ENCODE measurements at regions not wholly inside any gene's neighbourhood (a gene's known extent, or its start where the extent isn't known, plus 50 kb on each side); places are given as distances from the start of the nearest gene placed in this dataset.
"Not testable (repeated sequence)": the region's sequence is repeated elsewhere in the genome, so short reads cannot be mapped to it uniquely, and the experiment has no call there.

DNA sequence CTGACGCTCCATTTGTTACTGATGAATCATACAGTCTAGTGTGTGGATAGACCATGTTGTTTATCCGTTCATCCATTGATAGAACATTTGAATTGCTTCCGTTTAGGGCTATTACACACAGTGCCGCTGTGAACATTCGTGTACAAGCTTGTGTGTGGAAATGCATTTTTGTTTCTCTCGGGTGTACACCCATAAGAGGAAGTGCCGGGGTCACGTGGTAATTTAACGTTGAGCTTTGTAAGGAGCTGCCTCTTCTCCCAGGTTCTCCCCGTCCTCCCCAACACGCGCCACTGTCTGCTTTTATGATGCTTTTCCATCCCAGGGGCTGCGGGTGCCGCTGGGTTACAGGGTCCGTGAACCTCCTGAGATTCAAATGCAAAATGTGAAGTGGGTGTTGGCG is 142.3 kb downstream of the IGLL1 start:
- DNase-seq (ENCODE audit: low spot score), result no peak

DNA sequence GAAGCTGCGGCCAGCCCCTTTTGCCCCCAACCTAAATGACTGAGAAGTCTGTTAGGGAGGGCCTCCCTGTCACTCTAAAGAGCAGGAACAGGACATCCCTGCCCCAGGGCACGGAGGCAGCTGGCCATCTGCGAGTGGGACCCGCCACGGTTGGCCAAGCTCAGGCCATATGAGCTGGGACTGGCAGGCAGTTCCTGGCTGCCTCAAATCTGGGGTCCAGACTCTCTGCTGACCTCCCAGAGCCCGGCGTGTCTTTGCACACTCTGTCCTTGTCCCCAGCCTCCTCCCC is 143.0 kb downstream of the IGLL1 start:
- DNase-seq (ENCODE audit: low spot score), result not testable (repeated sequence)

DNA sequence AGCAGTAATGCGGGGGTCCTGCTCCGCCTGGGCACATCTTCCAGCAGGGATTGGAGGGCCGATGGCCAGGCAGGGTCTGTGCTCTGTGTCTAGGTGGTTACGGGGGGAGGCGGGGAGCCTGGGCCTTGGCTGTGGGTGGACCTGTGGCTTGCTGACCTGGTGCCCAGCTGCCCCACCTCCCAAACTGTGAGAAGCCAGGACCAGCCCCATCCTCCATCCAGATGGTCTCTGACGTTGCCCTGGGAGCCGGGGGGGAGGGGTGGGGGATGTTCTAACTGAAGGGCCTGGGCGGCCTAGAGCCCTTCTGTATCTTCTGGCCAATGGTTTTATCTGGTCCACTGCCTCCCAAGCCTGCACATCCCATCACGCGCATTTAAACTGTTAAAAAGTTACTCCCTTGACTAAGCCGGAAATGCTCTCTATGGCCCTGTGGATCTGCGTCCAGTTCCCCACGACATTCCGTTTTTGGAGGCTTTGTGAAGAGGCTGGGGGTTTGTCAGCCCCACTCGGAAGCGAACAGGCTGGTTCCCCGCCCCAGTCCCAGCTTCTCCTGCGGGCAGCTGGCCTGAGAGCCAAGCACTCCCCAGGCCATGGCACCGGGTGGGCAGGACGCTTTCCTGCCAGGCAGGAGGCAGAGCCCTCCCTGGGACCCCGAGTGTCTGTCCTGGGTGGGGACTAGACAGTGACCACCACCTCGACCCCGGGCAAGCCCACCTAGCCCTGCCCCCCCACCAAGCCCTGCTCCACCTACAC is 143.6 kb downstream of the IGLL1 start:
- DNase-seq (ENCODE audit: low spot score), result not testable (repeated sequence)

DNA sequence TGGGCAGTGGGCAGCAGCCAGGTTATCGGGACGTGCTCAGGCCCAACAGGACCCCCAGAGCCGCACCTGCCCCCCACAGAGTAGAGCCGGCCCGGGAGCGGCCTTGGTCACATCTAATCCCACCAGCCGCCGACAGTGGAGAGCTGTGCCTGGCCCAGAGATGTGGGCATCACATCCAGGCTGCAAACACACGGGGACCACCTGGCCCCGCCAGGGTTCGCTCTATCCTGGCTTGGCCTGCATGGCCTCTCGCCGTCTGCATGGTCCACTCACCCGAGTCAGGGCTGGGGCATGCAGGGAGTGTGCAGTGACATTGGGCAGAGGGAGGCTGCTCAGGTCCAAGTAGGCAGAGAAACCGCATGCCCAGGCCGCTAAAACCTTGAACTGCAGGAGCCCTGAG is 144.9 kb downstream of the IGLL1 start:
- not testable (repeated sequence) for DNase-seq (ENCODE audit: low spot score)

DNA sequence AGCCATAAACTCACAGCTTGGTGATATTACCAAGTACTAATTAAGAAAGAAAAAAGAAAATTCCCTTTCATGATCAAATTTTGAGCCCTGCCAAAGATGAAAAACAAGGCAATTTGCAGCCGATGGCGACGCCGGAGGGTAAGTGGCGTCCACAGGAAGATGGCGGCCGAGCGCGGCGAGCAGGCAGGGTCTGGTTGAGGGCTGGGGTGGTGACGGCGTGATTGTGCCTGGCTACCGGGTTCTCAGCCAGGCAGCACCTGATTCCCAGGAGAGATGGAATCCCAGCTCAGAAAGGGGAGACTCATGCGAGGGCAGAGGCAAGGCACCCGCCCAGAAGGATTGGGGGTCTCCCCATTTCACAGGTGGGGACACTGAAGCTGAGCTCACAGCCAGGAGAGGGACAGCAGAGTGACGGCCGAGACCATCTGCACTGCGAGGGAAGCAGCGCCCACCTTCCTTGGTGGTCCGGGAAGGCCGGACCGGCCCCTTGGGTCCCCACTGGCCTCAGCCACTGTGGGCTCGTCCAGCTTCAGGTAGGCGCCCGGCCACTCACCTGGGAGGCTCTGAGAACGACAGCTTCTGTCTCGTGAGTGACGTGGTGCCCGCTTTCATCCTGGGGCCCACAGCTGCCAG is 145.8 kb downstream of the IGLL1 start:
- not testable (repeated sequence) for DNase-seq (ENCODE audit: low spot score)

DNA sequence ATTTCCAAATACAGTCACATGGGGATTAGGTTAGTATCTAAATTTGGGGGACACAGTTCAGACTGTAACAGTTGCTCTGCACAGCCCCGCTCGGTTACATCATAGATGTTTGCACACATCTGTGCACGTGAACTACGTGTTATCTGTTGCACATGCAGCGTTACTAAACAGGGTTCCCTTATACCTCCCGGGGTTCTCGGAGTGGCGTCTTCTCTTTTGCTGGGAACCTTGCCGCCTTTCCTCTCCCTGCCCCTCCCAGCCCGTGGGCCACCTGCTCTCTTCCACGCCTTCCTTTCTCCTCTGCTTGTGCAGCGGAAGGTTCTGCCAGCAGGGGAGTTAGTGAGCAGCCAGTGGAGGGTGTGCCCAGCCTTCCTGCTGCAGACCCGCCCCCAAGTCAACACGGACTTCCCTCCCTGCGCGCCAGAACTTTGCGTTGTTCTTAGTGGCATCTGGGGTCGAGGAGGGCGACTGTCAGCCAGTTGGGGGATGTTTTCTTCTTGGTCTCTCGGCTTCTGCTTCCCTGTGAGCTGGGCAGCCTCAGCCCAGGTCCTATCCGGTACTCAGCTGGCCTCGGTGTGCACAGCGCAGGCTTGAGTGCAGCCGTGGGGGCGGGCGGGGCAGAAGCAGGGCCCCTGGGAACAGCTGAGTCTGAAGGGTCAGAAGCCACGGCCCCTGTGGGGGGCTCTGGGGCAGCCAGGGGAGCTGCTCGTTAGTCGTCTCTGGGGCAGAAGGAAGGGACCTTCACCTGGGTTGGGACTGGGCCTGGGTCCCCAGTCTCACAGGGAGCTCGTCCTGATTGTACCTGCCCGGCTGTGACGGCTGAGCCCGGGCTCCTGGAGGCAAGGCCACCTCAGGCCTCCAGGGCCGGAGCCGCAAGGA is 146.7 kb downstream of the IGLL1 start:
- DNase-seq (ENCODE audit: low spot score), result peak; percentile 77

DNA sequence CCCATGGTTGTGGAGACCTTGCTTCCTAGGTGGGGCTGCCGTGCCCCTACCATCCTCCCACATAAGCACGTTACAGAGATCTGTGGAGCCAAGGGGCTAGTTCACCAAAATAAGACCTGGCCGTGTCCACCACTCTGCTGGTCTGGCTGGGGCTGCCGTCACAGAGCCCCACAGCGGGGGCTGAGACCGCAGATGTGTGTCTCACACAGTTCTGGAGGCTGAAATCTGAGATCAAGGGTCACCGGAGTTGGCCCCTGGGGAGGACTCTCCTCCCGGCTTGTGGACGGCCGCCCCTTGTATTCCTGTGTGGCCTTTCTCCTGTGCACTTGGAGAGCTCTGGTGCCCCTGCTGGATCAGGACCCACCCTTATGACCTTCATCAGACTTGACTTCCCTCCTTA is 147.4 kb downstream of the IGLL1 start:
- not testable (repeated sequence) for DNase-seq (ENCODE audit: low spot score)

DNA sequence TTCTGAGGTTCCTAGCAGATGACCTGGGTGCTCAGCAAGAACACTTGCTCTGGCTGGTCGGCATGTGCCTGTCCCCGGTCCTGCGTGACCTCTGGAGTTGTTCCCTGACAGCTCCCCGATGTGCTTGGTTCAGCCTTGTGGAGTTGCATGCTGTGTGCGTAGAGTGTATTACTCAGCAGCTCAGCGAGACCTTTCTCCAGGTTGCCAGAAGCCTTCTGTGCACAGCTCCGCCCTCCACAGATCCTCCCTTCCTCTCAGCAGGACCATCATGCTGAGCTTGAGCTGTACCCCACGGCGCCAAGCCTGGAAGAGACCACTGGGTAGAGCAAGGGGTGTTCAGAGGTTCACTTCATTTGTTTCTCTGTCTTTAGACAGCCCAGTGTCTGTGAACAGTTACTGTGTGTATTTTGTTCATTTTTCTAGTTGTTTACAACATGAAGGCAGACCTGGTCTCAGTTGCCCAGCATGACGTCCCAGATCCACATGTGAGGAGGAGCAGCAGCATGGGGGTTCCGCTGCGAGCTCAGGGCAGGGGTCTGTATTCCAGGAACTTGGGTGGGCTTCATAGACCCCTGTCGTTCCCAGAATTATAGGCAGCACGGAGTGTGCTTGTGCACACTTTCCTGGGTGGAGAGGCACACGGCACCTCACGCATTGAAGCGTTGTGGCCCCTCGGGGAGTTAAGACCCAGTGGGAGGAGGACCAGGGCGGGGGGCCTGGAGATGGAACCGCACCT is 148.6 kb downstream of the IGLL1 start:
- no peak for DNase-seq (ENCODE audit: low spot score)

DNA sequence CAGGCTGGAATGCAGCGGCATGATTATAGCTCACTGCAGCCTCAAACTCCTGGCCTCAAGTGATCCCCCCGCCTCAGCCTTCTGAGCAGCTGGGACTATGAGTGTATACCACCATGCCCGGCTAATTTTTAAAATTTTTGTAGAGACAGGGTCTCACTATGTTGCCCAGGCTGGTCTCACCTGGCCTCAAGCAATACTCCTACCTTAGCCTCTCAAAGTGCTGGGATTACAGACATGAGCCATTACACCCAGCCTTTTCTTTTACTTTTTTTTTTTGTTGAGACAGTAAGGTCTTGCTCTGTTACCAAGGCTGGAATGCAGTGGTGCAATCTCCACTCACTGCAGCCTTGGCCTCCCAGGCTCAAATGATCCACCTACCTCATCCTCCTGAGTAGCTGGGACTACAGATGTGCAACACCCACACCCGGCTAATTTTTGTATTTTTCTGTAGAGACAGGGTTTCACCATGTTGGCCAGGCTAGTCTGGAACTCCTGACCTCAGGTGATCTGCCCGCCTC is 155.5 kb downstream of the IGLL1 start:
- not testable (repeated sequence) for DNase-seq (ENCODE audit: low spot score)

DNA sequence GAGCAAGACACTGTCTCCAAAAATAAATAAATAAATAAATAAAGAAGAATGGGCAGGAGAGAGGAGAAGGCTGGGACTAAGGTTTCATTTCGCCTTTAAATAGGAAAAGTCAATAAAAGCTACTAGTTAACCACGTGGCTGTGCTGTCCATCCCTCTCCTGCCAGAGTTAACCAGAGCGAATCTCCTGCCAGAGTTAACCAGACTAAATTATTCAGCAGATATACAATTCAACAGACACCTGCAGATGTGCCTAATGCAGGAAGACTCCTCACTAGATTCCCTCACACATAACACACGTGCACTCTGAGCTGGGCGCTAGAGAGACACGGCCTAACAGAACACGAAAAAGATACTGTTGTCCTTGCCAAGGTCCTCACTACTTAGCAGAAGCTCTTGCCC is 156.1 kb downstream of the IGLL1 start:
- DNase-seq (ENCODE audit: low spot score), result no peak

DNA sequence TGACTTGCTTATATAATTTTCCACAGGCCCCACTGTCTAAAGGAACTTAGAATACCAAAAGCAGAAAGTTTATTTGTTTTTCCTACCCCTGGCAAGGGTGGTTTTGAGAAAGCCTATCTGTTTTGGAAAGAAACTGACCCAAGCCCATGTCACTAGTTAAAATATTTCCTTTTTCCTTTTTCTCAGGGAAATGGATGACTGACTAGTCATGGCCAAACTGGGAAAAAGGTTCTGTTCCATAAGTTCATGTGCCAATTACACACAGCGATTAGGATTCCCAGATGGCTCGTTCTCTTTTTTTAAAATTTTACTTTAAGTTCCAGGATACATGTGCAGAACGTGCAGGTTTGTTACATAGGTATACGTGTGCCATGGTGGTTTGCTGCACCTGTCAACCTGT is 157.8 kb downstream of the IGLL1 start:
- not testable (repeated sequence) for DNase-seq (ENCODE audit: low spot score)

DNA sequence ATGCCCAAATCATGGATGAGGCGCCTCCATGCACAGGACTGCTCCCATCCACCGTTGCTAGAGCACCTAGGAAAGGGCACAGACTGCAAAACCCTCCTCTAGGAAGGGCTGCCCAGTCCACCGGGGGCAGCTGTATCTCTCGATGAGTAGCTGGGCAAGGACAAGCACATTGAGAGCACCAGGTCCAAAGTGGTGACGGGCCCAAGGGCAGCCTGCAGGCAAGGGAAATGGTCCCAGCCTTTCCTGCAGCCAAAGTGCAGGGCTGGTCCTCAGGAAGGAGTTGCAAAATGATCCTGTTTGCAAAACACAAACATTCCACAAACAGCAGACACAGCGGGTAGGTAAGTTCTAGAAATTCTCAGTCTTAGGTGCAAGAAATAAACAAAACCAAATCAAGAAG is 158.8 kb downstream of the IGLL1 start:
- not testable (repeated sequence) for DNase-seq (ENCODE audit: low spot score)

DNA sequence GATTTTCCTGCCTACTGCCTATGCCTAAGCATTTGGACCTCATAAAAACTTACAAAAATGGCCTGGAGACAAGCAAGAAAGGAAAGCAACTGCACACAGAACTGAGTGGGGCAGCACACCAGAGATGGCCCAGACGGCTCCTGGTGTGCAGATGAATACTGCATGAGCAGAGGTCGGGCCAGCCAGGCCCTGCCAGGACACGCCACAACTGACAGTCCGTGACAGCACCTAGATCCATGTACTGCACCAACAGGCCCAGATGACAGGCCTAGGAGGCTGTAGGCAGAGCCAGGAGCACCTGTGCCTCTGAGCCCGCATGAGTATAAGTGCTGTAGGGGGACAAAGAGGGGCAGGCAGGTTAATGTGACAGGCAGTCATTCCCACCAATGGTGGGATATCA is 160.2 kb downstream of the IGLL1 start:
- no peak for DNase-seq (ENCODE audit: low spot score)

DNA sequence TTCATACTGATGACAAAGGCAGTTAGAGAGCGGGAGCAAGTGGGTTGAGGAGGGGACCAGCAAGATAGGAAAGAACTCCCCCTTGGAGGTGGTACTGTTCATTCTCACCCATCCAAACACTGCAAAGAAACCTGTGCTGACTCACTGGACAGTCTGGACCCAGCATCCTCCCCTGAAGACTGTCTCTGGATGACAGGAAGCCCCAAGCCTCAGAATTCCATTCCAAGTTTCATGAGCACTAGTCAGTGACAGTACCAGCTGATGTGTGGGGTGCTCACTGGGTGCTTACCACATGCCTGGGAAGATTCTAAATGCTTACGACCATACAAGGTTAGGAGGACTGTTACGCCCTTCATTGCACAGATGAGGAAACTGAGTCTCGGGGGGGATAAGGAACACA is 160.9 kb downstream of the IGLL1 start:
- no peak for DNase-seq (ENCODE audit: low spot score)

DNA sequence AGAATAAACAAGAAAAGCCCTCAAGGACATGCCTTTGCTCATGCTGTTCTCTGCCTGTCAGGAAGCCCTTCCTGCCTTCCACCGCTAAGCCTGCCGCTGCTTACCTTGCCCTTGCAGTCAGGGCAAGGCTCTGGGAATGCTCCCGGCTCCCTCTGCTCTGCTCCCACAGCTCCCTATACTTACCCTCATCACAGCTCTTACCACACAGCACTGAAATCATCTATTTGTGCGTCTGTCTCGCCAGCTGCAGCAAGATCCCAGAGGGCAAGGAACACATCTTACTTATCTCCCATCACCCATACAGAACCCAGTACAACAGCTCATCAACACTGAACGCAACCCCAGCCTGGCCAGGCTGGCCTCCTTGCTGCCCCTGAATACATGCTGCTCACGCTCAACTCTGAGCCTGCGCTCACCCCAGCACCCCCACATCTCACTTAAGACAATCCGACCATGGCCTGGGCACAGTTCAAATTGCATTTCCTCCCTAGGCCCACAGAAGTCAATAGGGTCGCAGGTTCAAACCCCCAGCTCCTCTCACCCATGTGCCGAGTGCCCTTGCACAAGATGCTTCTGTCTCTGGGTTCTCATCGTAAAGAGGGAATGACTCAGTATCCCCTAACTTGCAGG is 161.8 kb downstream of the IGLL1 start:
- no peak for DNase-seq (ENCODE audit: low spot score)

DNA sequence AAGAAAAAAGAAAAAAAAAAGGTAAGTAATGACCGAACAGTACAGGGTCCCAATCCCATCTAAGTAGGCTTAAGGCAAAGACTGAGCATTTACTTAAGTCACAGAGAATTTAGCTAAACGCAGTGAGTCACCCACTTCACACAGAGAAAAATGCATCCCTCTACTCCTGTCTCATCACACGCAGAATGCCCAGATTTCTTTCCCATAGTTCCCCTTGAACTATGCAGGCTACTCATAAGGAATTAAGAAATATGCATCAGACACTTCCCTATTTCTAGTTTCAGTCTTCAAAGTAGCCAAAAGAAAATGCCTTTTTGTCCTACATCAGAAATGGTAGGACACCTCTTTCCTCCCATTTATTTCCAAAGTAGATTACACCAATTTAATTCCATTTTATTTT is 162.8 kb downstream of the IGLL1 start:
- DNase-seq (ENCODE audit: low spot score), result not testable (repeated sequence)

DNA sequence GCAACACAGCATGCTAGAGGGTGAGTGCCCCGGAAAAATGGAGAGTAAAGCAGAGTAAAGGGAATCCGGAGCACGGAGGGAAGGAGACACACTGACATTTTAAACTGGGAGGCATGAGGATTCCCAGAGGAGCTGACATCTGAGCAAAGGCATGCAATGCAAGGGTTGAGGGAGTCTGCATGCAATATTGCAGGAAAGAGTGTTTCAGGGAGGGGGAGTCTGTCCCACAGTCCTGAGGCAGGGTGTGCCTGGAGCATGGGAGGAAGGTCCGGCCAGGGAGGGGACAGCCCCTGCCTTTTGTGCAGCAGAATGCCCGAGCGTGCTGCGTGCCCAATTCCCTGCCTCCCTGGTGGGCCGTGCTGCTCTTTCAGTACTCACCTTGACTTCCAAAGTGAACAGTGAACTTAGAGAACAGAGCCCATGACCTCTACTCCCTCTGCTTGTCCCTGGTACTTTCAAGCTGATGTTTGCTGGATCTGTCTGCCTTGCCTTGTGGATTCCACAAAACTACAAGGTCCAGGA is 163.9 kb downstream of the IGLL1 start:
- not testable (repeated sequence) for DNase-seq (ENCODE audit: low spot score)

DNA sequence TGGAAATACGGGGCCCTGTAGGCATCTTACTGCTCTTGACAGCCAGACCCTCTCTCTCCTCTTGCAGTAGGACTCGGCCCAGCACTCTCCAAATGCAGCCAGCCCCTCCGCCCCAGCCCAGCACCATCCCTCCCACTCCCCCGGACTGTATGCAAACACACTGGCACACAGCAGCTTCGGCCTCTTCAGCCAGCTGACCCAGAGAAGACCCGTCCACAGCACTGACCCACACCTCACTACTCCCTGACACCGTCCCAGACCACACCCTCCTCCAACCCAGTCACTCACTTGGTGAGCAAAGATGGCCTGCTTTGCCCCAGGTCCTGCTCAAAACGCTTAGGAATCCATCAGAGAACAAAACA is 164.6 kb downstream of the IGLL1 start:
- no peak for DNase-seq (ENCODE audit: low spot score)

DNA sequence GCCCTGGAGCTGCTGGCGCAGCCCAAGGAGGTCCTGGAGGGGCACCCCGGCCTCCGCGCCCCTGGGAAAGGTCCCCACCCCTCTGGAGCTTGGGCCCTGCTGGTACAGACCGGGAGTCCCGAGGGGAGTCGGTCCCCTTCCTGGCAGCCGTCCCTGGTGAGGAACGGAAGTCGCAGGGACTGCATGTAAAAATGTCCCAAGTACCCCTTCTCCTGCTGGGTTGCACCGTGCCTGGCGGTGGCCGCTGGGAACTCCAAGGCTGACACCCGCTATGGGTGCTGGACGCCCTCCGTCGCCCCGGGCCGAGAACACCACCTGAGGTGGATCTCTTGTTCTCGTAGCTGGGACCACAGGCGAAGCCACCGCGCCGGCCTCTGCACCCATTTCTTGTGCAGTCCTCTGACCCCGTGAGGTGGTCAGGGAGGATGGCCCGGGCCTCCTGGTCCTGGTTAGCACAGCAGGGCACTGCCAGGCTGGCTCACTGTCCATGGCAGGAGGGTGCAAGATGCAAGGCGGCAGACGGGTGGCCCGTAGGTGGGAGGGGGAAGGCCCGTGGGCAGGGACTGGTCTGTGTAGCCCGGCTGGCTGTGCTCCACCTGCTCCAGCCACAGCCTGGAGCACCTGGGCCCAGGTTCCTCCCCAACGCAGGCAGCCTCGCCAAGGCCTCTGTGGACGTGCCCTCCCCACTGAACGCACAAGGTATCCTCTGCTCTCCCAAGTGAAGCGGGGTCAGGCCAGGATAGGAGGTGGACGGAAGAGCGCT is 165.2 kb downstream of the IGLL1 start:
- DNase-seq (ENCODE audit: low spot score), result no peak

DNA sequence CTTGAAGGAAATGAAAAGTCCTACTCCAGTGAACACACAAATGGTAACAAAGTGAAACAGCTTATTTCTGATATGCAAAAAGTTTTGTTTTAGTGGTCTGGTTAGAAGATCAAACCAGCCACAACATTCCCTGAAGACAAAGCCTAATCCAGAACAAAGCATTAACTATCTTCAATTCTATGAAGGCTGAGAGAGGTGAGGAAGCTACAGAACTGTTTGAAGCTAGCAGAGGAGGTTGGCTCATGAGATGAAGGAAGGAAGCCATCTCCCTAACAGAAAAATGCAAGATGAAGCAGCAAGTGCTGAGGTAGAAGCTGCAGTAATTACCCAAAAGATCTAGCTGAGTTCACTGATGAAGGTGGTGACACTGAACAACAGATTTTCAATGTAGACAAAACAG is 168.4 kb downstream of the IGLL1 start:
- no peak for DNase-seq (ENCODE audit: low spot score)

Data from SK-N-DZ (cell line).